MCF 10A (cell line): ENCODE measurements at regions not wholly inside any gene's neighbourhood (a gene's known extent, or its start where the extent isn't known, plus 50 kb on each side); places are given as distances from the start of the nearest gene placed in this dataset.

Source experiments
- BruUV-seq: library from RNA; stranded (reverse); fragments of 400-500 nt; replicated peaks from 2 replicates; lab custom pipeline; 2021; lab: Mats Ljungman, UMichigan
- CTCF ChIA-PET: fragments of 300-600 bp; sonication (Branson Sonifier 250); formaldehyde crosslinking; extraction: SDS; loops from one replicate; lab custom pipeline; 2021; ENCODE audit warnings: antibody characterized with exemption, inconsistent platforms; lab: Yijun Ruan, JAX
- POLR2A ChIA-PET: fragments of 300-600, 350-650 bp; sonication (Branson Sonifier 250); formaldehyde crosslinking; extraction: SDS; loops from one replicate; lab custom pipeline; 2020; ENCODE audit warnings: antibody characterized with exemption, inconsistent platforms; lab: Yijun Ruan, JAX
- DNase-seq: peaks from one replicate; pipeline ENCODE4 v3.0.0-alpha.2; 2018; ENCODE audit not compliant: unreplicated experiment
- H3K27ac Mint-ChIP-seq: one replicate; pipeline ENCODE4 v1.8.0; 2022; ENCODE audit warnings: mild to moderate bottlenecking, low read depth, mixed read lengths; ENCODE audit not compliant: unreplicated experiment
- H3K27me3 Mint-ChIP-seq: one replicate; pipeline ENCODE4 v1.8.0; 2022; ENCODE audit warnings: mixed read lengths; ENCODE audit not compliant: insufficient read depth, unreplicated experiment
- H3K36me3 Mint-ChIP-seq: one replicate; pipeline ENCODE4 v1.8.0; 2022; ENCODE audit warnings: mild to moderate bottlenecking, moderate library complexity, mixed read lengths; ENCODE audit not compliant: insufficient read depth, unreplicated experiment
- H3K4me1 Mint-ChIP-seq: one replicate; pipeline ENCODE4 v1.8.0; 2022; ENCODE audit warnings: mixed read lengths; ENCODE audit not compliant: insufficient read depth, unreplicated experiment
- H3K4me3 Mint-ChIP-seq: one replicate; pipeline ENCODE4 v1.8.0; 2022; ENCODE audit warnings: mild to moderate bottlenecking, moderate library complexity, mixed read lengths; ENCODE audit not compliant: unreplicated experiment
- H3K9me3 Mint-ChIP-seq: one replicate; pipeline ENCODE4 v1.8.0; 2022; ENCODE audit warnings: mixed read lengths; ENCODE audit not compliant: unreplicated experiment
- intact Hi-C: fragments of 100-400 bp; cut with micrococcal nuclease; formaldehyde crosslinking; loops from 2 replicates; pipeline ENCODE4 v1.14.1; 2022
- TF ChIP-seq, protein P1 (sequence below): fragments of 200-600 bp; IDR thresholded peaks from one replicate; pipeline ENCODE4 v1.8.0; 2022; ENCODE audit warnings: antibody characterized with exemption, mild to moderate bottlenecking; ENCODE audit not compliant: unreplicated experiment

DNA sequence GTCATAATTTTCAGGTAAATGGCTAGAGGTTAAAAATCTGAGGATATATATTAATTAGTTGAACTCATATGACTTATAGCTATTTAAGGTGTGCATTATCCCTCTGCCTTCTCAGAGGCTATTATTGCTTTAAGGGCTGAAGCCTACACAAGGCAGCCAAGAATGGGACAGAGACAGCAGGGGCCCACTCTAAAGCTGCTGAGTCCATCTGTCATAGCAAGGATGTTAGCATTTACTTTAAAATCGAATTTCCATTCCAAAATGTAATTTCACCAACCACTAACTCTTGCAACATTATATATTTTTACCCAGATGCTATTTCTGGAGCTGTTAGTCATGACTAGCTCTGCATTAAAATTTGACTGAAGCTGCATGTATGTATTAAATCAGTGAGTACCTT lies 236.3 kb upstream of the FSIP2 start:
- CTCF ChIA-PET = no interaction called here
- Mint-ChIP-seq H3K4me3 (no peak overlapping the region), H3K4me1 (no peaks in the 10 kb centered on the region), H3K27ac (no peak overlapping the region), H3K36me3 (no peaks in the 10 kb centered on the region), H3K9me3 (no peaks in the 10 kb centered on the region), H3K27me3 (no peaks in the 10 kb centered on the region)
- TF ChIP-seq, protein P1, sequence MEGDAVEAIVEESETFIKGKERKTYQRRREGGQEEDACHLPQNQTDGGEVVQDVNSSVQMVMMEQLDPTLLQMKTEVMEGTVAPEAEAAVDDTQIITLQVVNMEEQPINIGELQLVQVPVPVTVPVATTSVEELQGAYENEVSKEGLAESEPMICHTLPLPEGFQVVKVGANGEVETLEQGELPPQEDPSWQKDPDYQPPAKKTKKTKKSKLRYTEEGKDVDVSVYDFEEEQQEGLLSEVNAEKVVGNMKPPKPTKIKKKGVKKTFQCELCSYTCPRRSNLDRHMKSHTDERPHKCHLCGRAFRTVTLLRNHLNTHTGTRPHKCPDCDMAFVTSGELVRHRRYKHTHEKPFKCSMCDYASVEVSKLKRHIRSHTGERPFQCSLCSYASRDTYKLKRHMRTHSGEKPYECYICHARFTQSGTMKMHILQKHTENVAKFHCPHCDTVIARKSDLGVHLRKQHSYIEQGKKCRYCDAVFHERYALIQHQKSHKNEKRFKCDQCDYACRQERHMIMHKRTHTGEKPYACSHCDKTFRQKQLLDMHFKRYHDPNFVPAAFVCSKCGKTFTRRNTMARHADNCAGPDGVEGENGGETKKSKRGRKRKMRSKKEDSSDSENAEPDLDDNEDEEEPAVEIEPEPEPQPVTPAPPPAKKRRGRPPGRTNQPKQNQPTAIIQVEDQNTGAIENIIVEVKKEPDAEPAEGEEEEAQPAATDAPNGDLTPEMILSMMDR = no peak
- DNase-seq = no peak
- intact Hi-C loops = no loop called here
- no TSS peak for BruUV-seq
- POLR2A ChIA-PET = no interaction called here

DNA sequence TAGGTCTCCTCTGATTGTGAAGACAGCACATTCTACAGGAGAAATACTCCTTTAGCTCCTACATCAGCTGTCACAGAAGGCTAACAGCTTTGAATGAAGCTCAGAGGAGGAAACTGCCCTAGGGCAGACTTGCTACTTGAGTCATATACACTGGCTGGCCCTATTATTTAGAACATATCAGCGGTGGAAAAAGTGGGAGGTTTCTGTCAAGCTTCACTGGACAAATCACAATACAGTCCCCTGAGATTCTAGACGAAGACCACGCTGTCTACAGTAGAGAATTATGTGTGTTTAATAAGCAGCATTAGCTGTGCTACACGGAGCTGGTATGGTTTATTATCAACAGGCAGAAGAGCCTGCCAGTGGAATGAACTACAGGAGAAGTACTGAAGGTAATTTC lies 230.9 kb upstream of the FSIP2 start:
- no TSS peak for BruUV-seq
- CTCF ChIA-PET = no interaction called here
- no peaks in the 10 kb centered on the region for H3K4me1 Mint-ChIP-seq
- DNase-seq = no peak
- intact Hi-C loops = no loop called here
- TF ChIP-seq, protein P1 = no peak
- H3K36me3 Mint-ChIP-seq = no peaks in the 10 kb centered on the region
- H3K4me3 Mint-ChIP-seq = no peak overlapping the region
- no peak overlapping the region for H3K27ac Mint-ChIP-seq
- H3K27me3 Mint-ChIP-seq = no peaks in the 10 kb centered on the region
- peaks cover 7% of the 10 kb centered on the region for H3K9me3 Mint-ChIP-seq
- POLR2A ChIA-PET = no interaction called here

DNA sequence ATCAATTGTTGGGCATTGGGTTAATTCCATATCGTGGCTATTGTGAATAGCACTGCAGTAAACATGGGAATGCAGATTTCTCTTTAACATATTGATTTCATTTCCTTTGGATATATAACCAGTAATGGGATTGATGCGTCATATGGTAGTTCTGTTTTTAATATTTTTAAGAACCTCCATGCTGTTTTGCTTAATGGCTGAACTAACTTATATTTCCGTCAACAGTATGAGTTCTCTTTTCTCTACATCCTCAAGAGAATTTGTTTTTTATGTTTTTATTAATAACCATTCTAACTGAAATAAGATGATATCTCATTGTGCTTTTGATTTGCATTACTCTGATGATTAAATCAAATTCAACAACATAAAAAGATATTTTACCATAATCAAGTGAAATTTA lies 228.5 kb upstream of the FSIP2 start:
- ChIA-PET POLR2A (no interaction called here), CTCF (interaction anchor here (0.6 kb wide), 1 partner anchor 1000 kb away, joined by 3 read pairs; no protein-coding TSS in a partner anchor)
- intact Hi-C loops = no loop called here
- Mint-ChIP-seq H3K4me1 (no peaks in the 10 kb centered on the region), H3K27ac (no peak overlapping the region), H3K27me3 (no peaks in the 10 kb centered on the region), H3K36me3 (no peaks in the 10 kb centered on the region), H3K9me3 (peaks cover 15% of the 10 kb centered on the region), H3K4me3 (no peak overlapping the region)
- DNase-seq = no peak
- TF ChIP-seq, protein P1 = no peak
- no TSS peak for BruUV-seq

DNA sequence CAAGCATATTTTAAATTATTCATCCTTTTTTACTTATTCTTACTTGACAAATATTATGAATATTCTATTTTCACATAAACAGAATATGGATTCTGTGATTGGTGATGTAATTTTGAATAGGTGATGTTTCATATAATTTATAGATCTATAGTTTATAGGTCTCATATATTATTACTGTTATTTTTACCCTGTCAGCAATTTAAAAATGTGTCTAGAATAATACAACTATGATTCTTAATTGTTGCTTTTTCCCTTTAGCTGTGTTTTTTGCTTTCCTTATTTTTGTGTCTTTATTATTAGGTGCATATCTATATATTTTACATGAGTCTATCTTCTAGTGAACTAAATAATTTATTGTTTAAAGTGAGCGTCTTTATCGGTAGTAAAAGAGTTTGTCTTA lies 226.7 kb upstream of the FSIP2 start:
- Mint-ChIP-seq H3K27me3 (no peaks in the 10 kb centered on the region), H3K4me3 (no peak overlapping the region), H3K27ac (no peak overlapping the region), H3K9me3 (peaks cover 22% of the 10 kb centered on the region), H3K4me1 (no peaks in the 10 kb centered on the region), H3K36me3 (no peaks in the 10 kb centered on the region)
- ChIA-PET POLR2A (no interaction called here), CTCF (no interaction called here)
- DNase-seq = no peak
- TF ChIP-seq, protein P1 = no peak
- no TSS peak for BruUV-seq
- intact Hi-C loops = no loop called here
